IPS DF 6.9 (cell line): ENCODE measurements at regions not wholly inside any gene's neighbourhood (a gene's known extent, or its start where the extent isn't known, plus 50 kb on each side); places are given as distances from the start of the nearest gene placed in this dataset.

ENCODE experiments used
- DNase-seq: peaks from one replicate; pipeline ENCODE4 v3.0.0-alpha.2; 2013; ENCODE audit warnings: low read depth, low spot score
- H3K27ac ChIP-seq: one replicate; pipeline ENCODE4 v1.5.1; 2013; ENCODE audit warnings: low read length, control low read depth
- H3K27me3 ChIP-seq: 2 replicates; pipeline ENCODE4 v1.6.1; 2013; ENCODE audit warnings: mild to moderate bottlenecking, low read length; ENCODE audit not compliant: control insufficient read depth, insufficient read depth
- H3K36me3 ChIP-seq: 2 replicates; pipeline ENCODE4 v1.6.1; 2013; ENCODE audit warnings: low read length; ENCODE audit not compliant: control insufficient read depth, insufficient read depth
- H3K4me1 ChIP-seq: 2 replicates; pipeline ENCODE4 v1.6.1; 2013; ENCODE audit warnings: low read length; ENCODE audit not compliant: control insufficient read depth, insufficient read depth
- H3K4me3 ChIP-seq: 2 replicates; pipeline ENCODE4 v1.5.1; 2013; ENCODE audit warnings: mild to moderate bottlenecking, low read length
- H3K9me3 ChIP-seq: 2 replicates; pipeline ENCODE4 v1.6.1; 2013; ENCODE audit warnings: low read length, inconsistent platforms; ENCODE audit not compliant: control insufficient read depth, insufficient read depth
- WGBS: extraction: QIAGEN DNeasy Blood & Tissue Kit; methylation state at CpG from one replicate; pipeline ENCODE4 v1.1.7; 2013; ENCODE audit warnings: mixed read lengths, missing lambda C conversion rate; ENCODE audit not compliant: insufficient read length, insufficient coverage; 5-methylcytosine and 5-hydroxymethylcytosine counted together

- H3K4me3 ChIP-seq: no peak overlapping the region
- no peaks in the 10 kb centered on the region for H3K27me3 ChIP-seq
- H3K4me1 ChIP-seq: no peaks in the 10 kb centered on the region
- no peaks in the 10 kb centered on the region for H3K9me3 ChIP-seq
- no peak overlapping the region for H3K27ac ChIP-seq
- no peaks in the 10 kb centered on the region for H3K36me3 ChIP-seq
- DNase-seq: no peak
These were observed 163.7 kb upstream of the ACVR2A start for GRCh38 chr2:147681093-147681492.

GRCh38 chr2:147679955-147680531 lies 164.8 kb upstream of the ACVR2A start:
- WGBS: no CpG with 5 or more reads among the region's 6 CpGs
- DNase-seq: no peak
- H3K4me3 ChIP-seq: no peak overlapping the region

GRCh38 chr2:147679191-147679954 lies 165.5 kb upstream of the ACVR2A start:
- Histone ChIP-seq H3K36me3 (no peaks in the 10 kb centered on the region), H3K4me1 (no peaks in the 10 kb centered on the region), H3K9me3 (no peaks in the 10 kb centered on the region), H3K27ac (no peak overlapping the region), H3K4me3 (no peak overlapping the region), H3K27me3 (no peaks in the 10 kb centered on the region)
- DNase-seq: no peak
- no CpG with 5 or more reads among the region's 3 CpGs for WGBS

More at GRCh38 chr2:147679955-147680531, 164.8 kb upstream of the ACVR2A start:
- Histone ChIP-seq H3K27me3 (no peaks in the 10 kb centered on the region), H3K4me1 (no peaks in the 10 kb centered on the region), H3K9me3 (no peaks in the 10 kb centered on the region), H3K27ac (no peak overlapping the region), H3K36me3 (no peaks in the 10 kb centered on the region)

- Histone ChIP-seq H3K9me3 (no peaks in the 10 kb centered on the region), H3K27me3 (no peaks in the 10 kb centered on the region), H3K4me3 (no peak overlapping the region), H3K27ac (no peak overlapping the region), H3K4me1 (no peaks in the 10 kb centered on the region), H3K36me3 (no peaks in the 10 kb centered on the region)
- DNase-seq: no peak
- no CpG with 5 or more reads among the region's 2 CpGs for WGBS
These were observed 179.7 kb upstream of the ACVR2A start for GRCh38 chr2:147665105-147665504.

- Histone ChIP-seq H3K9me3 (no peaks in the 10 kb centered on the region), H3K4me1 (no peaks in the 10 kb centered on the region), H3K4me3 (no peak overlapping the region), H3K36me3 (no peaks in the 10 kb centered on the region), H3K27ac (no peak overlapping the region), H3K27me3 (no peaks in the 10 kb centered on the region)
- DNase-seq: no peak
- WGBS: no CpG with 5 or more reads among the region's 2 CpGs
These were observed 180.9 kb upstream of the ACVR2A start for GRCh38 chr2:147663962-147664361.

GRCh38 chr2:147663153-147663961 lies 181.5 kb upstream of the ACVR2A start:
- H3K9me3 ChIP-seq: no peaks in the 10 kb centered on the region
- no peak overlapping the region for H3K4me3 ChIP-seq
- H3K4me1 ChIP-seq: no peaks in the 10 kb centered on the region
- H3K27ac ChIP-seq: no peak overlapping the region
- WGBS: no CpG with 5 or more reads among the region's 5 CpGs
- no peak for DNase-seq
- H3K27me3 ChIP-seq: no peaks in the 10 kb centered on the region
- no peaks in the 10 kb centered on the region for H3K36me3 ChIP-seq

- no peaks in the 10 kb centered on the region for H3K27me3 ChIP-seq
- no peaks in the 10 kb centered on the region for H3K4me1 ChIP-seq
- H3K9me3 ChIP-seq: no peaks in the 10 kb centered on the region
- H3K36me3 ChIP-seq: no peaks in the 10 kb centered on the region
- H3K4me3 ChIP-seq: no peak overlapping the region
- DNase-seq: no peak
- WGBS: no CpG with 5 or more reads among the region's 4 CpGs
- H3K27ac ChIP-seq: no peak overlapping the region
These were observed 182.6 kb upstream of the ACVR2A start for GRCh38 chr2:147662221-147662620.

- no peak overlapping the region for H3K4me3 ChIP-seq
- DNase-seq: no peak
- WGBS: no CpG with 5 or more reads among the region's 2 CpGs
- no peaks in the 10 kb centered on the region for H3K36me3 ChIP-seq
- no peaks in the 10 kb centered on the region for H3K4me1 ChIP-seq
- no peak overlapping the region for H3K27ac ChIP-seq
- no peaks in the 10 kb centered on the region for H3K27me3 ChIP-seq
- H3K9me3 ChIP-seq: no peaks in the 10 kb centered on the region
These were observed 184.1 kb upstream of the ACVR2A start for GRCh38 chr2:147660680-147661079.

GRCh38 chr2:147659051-147659450 lies 185.8 kb upstream of the ACVR2A start:
- Histone ChIP-seq H3K27ac (no peak overlapping the region), H3K9me3 (no peaks in the 10 kb centered on the region), H3K27me3 (no peaks in the 10 kb centered on the region), H3K36me3 (no peaks in the 10 kb centered on the region), H3K4me3 (no peak overlapping the region), H3K4me1 (no peaks in the 10 kb centered on the region)
- no peak for DNase-seq
- no CpG with 5 or more reads among the region's 1 CpG for WGBS

- no peaks in the 10 kb centered on the region for H3K27me3 ChIP-seq
- H3K36me3 ChIP-seq: no peaks in the 10 kb centered on the region
- no peak for DNase-seq
- no peaks in the 10 kb centered on the region for H3K4me1 ChIP-seq
- H3K9me3 ChIP-seq: no peaks in the 10 kb centered on the region
- WGBS: no CpG with 5 or more reads among the region's 2 CpGs
- H3K4me3 ChIP-seq: no peak overlapping the region
- no peak overlapping the region for H3K27ac ChIP-seq
These were observed 187.5 kb upstream of the ACVR2A start for GRCh38 chr2:147657086-147658000.
